Neutrophil (primary cell): ENCODE measurements at regions not wholly inside any gene's neighbourhood (a gene's known extent, or its start where the extent isn't known, plus 50 kb on each side); places are given as distances from the start of the nearest gene placed in this dataset.
"Not testable (repeated sequence)": the region's sequence is repeated elsewhere in the genome, so short reads cannot be mapped to it uniquely, and the experiment has no call there.

Source experiments
- H3K27ac ChIP-seq: fragments of 200-600 bp; sonication (generic); 2 replicates; pipeline ENCODE4 v1.5.1; 2016; ENCODE audit warnings: mild to moderate bottlenecking, moderate library complexity
- H3K27me3 ChIP-seq: fragments of 200-600 bp; sonication (generic); 2 replicates; pipeline ENCODE4 v1.6.0; 2016; ENCODE audit warnings: mild to moderate bottlenecking
- H3K36me3 ChIP-seq: fragments of 200-600 bp; sonication (generic); 2 replicates; pipeline ENCODE4 v1.5.1; 2017
- H3K4me1 ChIP-seq, 2 experiments: fragments of 200-600 bp in 1 of 2; sonication (generic) in 1 of 2; 1 replicate in 1 of 2; 2 replicates in 1 of 2; pipeline versions ENCODE4 v1.5.1 to v1.6.1; 2013 to 2016; ENCODE audit warnings: low read depth in 1 of 2, low read length in 1 of 2, mild to moderate bottlenecking in 1 of 2, moderate library complexity in 1 of 2; ENCODE audit not compliant: control insufficient read depth in 1 of 2, insufficient read depth in 1 of 2
- H3K4me3 ChIP-seq, 2 experiments: fragments of 200-600 bp in 1 of 2; sonication (generic) in 1 of 2; 1 replicate in 1 of 2; 2 replicates in 1 of 2; pipeline ENCODE4 v1.5.1; 2013 to 2016; ENCODE audit warnings: low read depth in 1 of 2, low read length in 1 of 2, mild to moderate bottlenecking in 1 of 2, moderate library complexity in 1 of 2
- H3K9me3 ChIP-seq: fragments of 200-600 bp; sonication (generic); 2 replicates; pipeline ENCODE4 v1.5.1; 2016
- CTCF ChIP-seq: fragments of 200-600 bp; sonication (generic); IDR thresholded peaks from 2 replicates; pipeline ENCODE4 v1.5.1; 2016; ENCODE audit warnings: antibody characterized with exemption

GRCh38 chr10:30554440-30554825 lies 75.1 kb downstream of the LYZL2 start:
- Histone ChIP-seq H3K27me3 (no peaks in the 10 kb centered on the region), H3K9me3 (no peaks in the 10 kb centered on the region), H3K4me3 (no peak overlapping the region), H3K36me3 (no peaks in the 10 kb centered on the region), H3K4me1 (peaks cover 67 to 68% of the 10 kb centered on the region in 2 experiments), H3K27ac (peak overlapping the region; percentile 87)
- TF ChIP-seq CTCF: no peak

GRCh38 chr10:30553626-30554439 lies 75.7 kb downstream of the LYZL2 start:
- Histone ChIP-seq H3K27ac (peak overlapping the region; percentile 87), H3K27me3 (no peaks in the 10 kb centered on the region), H3K36me3 (no peaks in the 10 kb centered on the region), H3K4me1 (peaks cover 66 to 67% of the 10 kb centered on the region in 2 experiments), H3K9me3 (no peaks in the 10 kb centered on the region), H3K4me3 (no peak overlapping the region)
- no peak for TF ChIP-seq CTCF

- Histone ChIP-seq H3K4me3 (no peak overlapping the region), H3K36me3 (no peaks in the 10 kb centered on the region), H3K4me1 (peaks cover 65 to 67% of the 10 kb centered on the region in 2 experiments), H3K27ac (peak overlapping the region; percentile 5), H3K27me3 (no peaks in the 10 kb centered on the region), H3K9me3 (no peaks in the 10 kb centered on the region)
- TF ChIP-seq CTCF: no peak
Observed at GRCh38 chr10:30553018-30553625, 76.4 kb downstream of the LYZL2 start.

- no peak overlapping the region for H3K4me3 ChIP-seq
- no peak overlapping the region for H3K27ac ChIP-seq
- no peaks in the 10 kb centered on the region for H3K36me3 ChIP-seq
- no peaks in the 10 kb centered on the region for H3K27me3 ChIP-seq
- no peaks in the 10 kb centered on the region for H3K9me3 ChIP-seq
- peaks cover 65 to 66% of the 10 kb centered on the region in 2 experiments for H3K4me1 ChIP-seq
- TF ChIP-seq CTCF: no peak
Observed at GRCh38 chr10:30550967-30551815, 78.4 kb downstream of the LYZL2 start.

- not testable (repeated sequence) for H3K27me3 ChIP-seq, H3K4me3 ChIP-seq, H3K36me3 ChIP-seq, H3K9me3 ChIP-seq
- H3K27ac ChIP-seq: peak overlapping the region; percentile 50
- H3K4me1 ChIP-seq: peaks cover 47 to 48% of the 10 kb centered on the region in 2 experiments
Observed at GRCh38 chr10:30549134-30549687, 80.3 kb downstream of the LYZL2 start.
